Left hindlimb (tissue), 1 donor: ENCODE measurements at regions not wholly inside any gene's neighbourhood (a gene's known extent, or its start where the extent isn't known, plus 50 kb on each side); places are given as distances from the start of the nearest gene placed in this dataset.
A peak's percentile ranks its signal among the peaks of the same experiment; 100 is the strongest.

Source experiments
- DNase-seq: peaks from one replicate; pipeline ENCODE4 v3.0.0-alpha.2; 2018

DNA sequence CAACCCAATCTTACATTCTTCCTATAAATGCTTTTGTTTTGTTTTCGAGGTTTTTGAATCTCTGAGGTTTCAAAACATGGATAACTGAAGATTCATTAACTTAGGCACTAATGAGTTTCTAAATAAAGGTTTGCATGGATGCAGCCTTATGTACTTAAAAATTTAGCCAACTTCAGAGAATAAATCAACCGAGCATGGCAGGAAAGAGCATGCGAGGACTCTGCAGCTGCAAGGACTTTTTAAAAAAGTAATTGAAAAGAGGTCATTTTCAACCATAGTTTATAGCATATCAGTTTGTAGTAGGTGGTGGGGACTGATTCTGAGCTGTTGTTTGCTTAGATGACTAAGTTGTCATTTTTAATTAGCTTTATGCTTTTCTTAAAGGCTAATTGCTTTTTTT lies 567.0 kb upstream of the ZEB2 start:
- no peak for DNase-seq

DNA sequence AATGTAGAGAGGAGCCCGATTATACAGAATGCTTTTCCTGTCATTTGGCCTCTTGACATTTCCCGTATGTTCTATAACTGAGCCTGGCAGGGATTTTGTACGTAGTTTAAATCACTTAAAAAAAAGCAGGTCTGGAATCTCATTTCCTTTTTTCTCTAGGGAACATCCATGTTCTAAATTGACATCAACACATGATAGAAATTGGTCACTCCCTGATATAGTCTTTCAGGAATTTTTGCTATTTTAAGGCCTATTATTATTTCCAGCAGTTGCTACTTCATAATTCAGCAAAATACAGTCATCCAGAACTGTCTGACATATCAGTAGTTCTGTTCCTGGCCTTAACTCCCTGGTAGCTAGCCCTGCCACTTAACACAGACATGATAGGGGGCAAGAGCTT lies 565.7 kb upstream of the ZEB2 start:
- no peak for DNase-seq

DNA sequence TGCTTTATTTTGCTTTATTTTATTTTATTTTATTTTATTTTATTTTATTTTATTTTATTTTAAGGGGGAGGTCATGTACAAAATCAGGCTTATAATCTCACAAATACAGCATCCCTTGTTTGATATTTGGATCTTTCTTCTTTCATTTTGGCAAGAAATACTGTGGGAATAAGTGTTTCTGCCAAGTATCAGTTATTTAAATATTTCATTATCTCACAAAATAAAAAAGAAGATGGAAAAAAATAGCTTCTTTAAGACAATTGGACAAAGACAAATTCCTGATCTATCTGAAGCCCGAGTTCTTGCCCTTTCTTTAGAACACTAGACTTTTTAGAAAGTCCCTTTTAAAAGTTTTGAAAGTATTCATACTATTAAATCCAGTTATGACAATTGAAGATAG lies 560.5 kb upstream of the ZEB2 start:
- DNase-seq = no peak

DNA sequence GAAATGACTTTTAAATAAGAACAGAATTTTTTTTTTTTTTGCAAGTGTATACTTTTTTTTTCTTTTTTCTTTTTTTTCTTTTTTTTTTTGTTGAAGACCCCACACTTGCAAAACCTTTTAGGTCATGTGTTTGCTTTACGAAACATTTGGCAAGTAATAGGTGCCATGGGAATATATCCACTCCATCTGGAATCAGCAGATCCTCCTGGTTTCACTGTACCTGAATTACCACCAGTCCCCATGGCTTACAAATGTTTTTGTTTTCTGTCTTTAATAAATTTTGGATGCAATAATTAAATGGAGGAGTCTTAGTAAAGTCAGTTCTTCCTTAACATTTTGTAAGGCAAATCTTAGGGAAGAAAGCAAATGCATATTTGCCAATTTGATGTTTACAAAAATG lies 559.7 kb upstream of the ZEB2 start:
- DNase-seq = no peak

DNA sequence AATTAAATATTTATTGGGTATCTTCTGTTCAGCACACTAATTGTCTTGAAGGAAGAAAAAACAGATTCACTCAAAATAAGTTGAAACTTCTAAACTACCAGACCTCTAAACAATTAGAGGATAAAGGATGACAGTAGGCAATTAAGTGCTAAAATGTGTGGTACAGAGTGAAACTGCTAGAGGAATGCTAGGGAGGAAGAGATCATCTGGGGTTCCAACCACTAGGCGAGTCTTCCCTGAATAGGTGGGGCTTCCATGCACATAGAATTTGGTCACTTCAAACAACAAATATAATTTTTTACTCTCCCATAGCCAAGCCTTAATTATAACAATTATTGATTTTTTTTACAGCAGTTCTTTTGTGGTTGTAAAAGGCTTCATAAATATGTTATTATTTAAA lies 559.0 kb upstream of the ZEB2 start:
- DNase-seq = no peak

DNA sequence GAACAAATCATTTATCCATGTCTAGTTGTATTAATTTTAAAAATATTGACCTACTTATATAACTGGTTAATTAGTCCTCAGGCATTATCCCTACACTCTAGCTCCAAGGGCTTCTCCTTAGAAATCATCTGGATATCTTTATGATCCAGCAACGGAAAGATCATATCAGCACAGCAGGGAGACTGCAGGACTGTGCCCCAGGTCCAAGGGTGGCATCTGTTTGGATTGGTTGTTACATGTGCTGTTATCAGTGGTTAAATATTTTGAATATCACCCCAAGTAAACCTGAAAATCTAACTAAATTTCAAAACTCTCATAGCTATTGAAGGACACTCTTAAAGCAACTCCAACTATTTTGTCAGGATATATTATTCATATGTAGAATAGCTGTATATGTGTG lies 556.2 kb upstream of the ZEB2 start:
- no peak for DNase-seq

DNA sequence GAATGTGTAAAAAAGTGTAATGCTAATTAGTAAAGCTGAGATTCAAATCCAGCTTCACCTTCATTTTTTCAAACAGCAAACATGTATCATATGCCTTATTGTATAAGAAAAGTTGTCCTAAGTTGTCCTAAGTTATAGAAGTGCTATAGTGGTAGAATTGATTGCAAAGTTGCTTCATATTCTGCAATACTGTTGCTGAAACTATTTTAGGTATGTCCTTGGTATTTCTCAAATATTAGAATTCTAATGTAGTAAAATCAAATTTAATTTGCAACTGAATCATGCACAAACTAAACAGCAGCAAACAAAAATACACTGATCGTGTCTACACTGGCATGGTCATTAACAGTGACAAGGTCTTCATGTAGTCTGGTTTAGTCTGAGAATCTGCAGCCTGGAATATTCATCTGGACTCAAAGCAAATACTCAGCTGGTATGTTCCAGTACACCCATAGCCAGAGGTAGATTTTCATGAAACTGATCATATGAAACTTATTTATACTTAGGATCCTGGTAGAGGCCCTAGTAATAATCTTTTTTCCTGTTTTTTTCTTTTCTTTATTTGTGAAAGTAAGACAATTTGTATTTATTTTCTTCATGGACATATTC lies 555.6 kb upstream of the ZEB2 start:
- DNase-seq = no peak

DNA sequence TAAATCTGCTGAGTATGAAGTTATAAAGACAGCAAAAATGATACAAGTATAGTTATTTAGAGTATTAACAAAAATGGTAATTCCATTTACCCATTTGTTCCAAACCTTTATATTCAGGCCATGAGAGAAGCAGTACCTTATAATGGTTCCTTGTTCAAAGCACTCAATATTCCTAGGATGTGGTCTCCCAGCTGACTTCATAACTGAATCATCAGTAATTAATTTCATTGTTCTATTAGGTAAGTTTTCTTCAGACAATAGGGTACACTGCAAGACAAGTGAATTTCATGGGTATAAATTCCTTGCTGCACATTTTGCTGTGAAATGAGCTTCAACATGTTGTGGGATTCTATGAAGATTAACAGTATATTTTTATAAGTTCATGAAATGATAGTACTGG lies 550.8 kb upstream of the ZEB2 start:
- no peak for DNase-seq

DNA sequence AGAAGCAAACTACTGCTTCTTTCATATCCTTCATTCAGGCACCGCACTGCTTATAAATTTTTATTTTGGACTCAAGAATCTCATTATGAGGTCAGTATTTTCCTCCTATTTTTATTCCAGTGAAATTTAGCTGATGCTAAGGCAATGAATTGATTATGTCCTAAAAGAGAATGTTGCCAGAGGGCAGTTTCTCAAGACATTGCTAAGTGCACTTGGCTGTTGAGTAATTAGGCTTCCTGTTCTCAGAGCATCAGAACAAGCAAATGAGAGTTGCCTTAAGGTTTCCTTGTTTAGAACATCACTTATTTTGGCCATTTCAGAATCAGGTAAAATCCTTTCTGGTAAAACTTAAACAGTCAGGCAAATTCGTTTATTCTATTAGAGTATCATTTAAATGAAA lies 548.6 kb upstream of the ZEB2 start:
- no peak for DNase-seq

DNA sequence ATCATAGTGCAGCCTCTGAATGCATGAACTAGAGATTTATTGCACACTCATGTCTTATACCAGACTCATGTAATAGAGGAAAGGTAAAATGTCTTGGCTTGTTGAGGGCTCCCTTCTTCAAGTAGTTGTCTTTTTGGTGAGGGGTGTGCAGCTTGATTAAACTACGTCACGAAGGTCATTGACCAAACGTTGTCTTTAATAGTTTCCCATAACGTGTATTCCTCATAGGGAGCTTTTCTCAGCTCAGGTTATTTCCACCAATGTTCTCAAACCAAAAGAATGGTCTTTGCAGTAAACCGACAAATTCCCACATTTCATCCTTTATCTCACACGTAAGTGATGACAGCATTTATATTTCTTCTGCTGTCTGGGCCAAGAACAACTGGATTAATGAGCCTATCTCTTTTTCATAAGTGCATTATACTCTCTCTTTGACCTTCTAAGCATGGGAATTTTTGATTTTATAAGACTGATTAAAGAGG lies 547.7 kb upstream of the ZEB2 start:
- DNase-seq = no peak

DNA sequence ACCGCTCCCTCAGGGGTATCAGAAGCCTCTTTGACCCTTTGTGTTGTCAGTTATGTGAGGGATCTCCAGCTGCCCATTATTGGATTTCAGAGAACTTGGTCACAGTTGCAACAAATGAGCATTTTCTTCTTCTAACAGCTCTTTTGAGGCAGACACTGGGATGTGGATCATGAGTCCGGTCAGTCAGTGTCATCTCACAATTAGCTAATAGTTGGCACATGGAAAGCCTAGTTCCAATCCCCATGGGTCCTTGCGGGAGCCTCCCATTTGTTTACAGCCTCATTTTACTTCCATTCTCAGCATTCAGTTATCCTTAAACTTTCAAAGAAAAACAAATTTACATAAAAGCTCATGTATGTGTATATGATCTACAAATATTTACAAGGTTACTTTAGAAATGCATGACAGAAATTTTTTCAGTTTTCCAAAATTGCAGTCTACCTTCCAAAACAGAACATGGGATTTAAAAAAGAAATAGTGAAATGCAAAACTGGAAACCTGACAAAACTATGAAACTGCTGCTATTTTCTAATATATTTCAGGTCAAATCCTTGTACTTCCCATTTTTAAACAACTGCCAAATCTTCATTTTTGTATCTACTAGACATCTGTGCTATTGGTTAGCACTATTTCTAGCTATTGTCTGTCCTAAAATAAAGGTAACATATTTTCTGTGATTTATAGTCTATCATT lies 547.1 kb upstream of the ZEB2 start:
- peak; percentile 52 for DNase-seq

DNA sequence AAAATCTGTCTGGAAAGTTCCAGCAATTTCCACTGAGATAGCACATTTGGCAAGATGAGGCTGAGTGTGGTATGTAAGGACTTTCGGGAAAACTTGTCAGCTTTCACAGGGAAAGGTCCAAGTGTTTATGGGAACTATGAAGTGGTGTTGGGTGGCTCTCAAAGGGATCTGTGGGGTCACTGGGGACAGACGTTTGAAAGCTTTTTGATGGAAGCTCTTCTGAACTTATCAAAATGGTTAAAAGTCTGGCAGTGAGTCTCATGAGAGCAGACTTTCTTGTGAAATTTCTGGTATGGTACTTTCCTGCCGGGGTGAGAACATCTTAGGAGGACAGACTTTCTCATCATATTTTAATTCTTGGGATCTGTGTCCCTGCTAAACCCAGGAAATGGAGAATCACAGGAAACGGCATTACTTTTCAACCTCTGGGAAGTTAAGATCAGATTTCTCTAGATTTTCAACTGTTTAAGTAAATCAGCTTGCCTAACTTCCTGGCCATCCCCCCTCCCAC lies 546.3 kb upstream of the ZEB2 start:
- peak; percentile 35 for DNase-seq

DNA sequence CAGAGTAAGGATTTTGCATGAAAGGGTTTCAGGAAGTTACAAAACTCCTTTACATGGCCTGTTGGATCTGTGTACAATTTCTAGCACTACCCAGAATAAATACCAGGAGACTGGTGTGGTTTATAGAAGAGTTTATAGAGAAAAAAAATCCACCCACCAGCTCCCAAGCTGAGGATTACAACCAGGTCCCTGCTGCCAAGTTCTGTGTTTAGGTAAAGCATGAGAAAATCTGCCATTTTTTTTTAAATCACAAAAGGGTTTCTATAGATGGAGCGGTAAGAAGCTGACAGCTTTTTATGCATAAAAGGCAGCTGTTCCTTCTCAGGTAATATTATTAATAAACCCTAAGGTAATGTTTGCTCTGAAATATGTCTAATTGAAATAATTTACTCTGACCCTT lies 545.4 kb upstream of the ZEB2 start:
- no peak for DNase-seq

DNA sequence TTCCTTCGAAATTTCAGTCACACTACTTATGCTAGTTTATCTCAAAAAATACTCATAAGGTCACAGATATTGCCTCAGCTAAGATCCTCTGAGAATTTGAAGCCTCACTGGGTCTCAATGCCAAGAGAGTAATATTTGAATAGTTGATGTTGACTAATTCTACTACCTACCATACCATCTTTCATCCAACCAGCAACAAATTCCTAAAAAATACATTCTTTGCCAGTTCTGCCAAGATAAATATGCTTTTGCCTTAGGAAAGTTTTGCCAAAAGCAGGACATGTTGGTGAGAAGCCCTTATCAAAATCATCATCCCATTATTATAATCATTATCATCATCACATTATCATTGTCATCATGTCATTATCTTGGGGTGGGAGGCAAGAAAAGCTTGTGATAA lies 544.6 kb upstream of the ZEB2 start:
- DNase-seq = no peak

DNA sequence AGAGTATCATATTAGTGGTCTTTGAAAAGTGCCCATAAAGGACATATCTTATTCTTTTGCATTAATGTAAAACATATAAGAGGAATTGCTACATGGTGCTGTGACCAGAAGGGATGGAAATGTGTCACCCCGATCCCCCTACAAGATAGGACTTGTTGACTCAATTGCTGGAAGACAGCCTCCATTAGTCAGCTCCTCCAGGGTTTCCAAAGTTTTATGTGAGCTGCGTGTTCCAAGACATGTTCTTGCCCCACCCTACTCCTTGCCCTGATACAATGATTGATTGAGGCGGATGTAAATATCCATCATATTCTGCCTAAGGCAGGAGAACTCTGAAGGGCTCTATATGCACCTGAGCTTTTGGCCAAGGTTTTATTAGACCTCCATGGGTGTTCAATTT lies 541.0 kb upstream of the ZEB2 start:
- no peak for DNase-seq

DNA sequence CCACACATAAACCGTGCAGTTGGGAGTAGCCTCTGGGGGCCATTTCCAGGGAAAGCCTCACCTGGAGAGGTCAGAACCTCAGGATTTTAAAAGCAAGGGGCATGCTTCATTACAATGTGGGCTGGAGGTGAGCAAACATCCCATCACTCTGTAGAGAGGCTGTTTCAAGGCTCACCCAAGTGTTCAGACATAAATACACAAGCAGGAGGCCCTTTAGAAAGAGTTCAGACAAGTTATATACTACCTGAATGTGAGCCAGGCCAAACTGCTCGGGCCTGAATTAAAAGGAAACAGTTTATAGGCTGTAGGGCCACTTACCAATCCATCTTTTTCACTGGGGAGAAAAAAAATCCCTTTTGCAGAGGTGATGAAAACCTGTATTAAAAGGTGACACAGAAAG lies 540.0 kb upstream of the ZEB2 start:
- DNase-seq = no peak

DNA sequence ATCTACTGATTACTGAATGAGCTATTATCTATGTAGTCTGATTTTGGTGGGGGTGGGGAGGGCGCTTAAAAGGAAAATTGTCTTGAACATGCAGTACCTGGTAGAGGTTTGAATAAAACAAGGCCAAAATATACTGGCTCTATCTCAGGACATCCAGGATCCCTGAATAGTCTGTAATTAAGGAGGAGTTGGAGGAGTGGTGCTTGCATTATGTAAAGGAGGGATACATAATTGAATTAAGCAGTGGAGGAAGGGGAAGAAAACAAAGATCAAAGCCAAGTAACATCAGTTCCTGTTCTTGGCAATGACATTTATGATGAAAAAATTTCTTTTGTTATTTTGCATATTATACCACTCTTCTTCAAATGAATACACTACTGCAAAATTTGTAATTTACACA lies 539.4 kb upstream of the ZEB2 start:
- DNase-seq = no peak

DNA sequence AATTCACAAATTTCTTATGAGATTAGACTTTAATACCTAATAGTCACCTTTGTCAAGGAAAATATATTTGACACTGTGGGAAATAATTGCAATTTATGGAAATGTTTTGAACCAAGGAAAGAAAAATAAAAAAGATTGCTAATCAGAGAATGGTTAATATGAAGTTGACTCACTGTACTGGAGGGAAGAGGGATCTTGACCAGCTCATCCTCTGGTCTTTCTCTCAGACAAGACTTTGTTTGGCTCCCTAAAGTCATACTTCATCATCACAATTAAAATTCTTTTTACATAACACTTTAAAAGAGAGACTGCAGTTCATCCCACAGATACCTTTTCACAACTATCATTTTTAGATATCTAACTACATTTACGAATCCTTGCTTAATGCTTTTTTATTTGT lies 538.5 kb upstream of the ZEB2 start:
- no peak for DNase-seq

DNA sequence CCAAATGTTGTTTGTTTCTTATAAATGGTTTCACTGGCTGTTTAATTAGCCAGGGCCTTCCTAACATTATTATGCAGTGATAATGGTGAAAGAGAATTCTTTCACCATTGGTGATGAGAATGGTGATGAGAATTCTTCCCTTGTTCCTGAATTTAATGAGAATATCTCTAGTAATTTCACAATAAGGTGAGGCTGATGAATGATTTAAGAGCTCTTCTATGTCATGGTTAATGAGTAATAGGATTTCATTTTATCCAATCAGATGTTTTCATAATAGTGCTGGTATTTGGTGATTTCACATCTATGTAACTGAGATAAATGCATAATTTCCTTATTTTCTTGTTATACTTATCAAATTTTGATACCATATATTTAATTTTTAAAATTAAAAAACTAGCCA lies 535.7 kb upstream of the ZEB2 start:
- no peak for DNase-seq

DNA sequence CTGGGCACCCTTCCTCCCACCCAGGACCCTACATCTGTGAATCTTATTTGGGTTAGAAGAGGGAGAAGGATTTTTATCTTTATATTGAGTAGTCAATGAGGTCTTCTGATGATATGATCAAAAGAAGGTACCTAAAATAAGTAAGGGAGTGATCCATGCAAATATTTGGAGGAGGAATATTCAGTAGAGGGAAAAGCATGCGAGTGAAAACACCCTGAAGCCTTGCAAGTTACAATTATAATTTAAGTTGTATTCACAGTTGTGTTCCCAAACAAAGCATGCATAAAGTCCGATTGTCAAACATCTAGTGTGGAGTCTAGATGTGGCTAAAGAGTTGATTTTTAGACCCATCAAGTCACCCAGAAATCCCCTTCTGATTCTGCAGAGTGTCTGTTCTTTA lies 530.2 kb upstream of the ZEB2 start:
- no peak for DNase-seq

DNA sequence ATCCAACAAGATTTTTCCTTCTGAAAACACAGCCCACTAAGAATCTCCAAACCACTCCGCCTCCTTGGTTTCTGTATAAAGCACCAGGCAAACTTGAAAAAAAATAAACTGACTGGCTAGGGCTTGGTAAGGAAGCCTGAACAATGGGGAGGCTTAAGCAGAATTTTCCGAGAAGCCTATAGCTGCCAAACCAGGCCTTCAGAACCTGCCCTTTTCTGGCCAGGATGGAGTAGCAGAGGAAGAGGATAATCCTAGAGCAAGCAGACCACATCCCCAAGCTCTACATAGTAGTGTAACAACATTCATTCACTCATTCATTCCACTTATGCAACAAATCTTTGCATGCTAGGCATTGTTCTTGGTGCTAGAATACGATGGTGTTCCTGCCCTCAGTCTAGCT lies 529.6 kb upstream of the ZEB2 start:
- DNase-seq = no peak

DNA sequence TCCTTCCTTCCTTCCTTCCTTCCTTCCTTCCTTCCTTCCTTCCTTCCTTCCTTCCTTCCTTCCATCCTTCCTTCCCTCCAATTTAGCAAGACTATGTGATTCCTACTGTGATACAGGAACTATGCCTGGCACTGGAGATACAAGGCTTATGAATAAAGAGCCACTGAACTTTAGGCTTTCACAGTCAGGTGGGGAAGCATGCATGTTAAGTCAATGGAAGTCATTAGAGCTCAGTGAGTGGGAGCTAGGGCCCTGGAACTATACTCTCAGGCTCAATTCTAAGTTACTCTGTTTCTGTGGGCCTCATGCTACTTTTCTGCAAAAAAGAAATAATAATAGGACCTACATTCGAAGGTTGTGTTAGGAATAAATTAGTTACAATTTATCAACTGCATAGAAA lies 527.6 kb upstream of the ZEB2 start:
- no peak for DNase-seq

DNA sequence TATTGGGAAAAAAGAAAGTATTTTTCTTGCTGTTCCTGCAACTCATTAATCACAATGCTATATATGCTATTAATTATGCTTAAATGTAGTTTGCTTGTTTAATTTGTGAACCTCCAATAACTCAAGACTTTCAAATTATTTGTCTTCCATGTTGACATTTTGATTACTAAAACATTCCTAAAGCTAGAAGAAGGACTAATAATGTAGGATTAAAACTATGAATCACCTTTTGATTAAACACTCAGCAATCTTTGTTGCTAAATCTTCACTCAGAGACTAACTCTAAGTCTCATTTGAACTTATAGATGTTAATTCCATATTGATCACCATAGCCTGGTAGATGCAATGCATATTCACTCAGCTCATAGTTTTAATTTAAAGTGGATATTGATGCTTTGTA lies 524.6 kb upstream of the ZEB2 start:
- no peak for DNase-seq

DNA sequence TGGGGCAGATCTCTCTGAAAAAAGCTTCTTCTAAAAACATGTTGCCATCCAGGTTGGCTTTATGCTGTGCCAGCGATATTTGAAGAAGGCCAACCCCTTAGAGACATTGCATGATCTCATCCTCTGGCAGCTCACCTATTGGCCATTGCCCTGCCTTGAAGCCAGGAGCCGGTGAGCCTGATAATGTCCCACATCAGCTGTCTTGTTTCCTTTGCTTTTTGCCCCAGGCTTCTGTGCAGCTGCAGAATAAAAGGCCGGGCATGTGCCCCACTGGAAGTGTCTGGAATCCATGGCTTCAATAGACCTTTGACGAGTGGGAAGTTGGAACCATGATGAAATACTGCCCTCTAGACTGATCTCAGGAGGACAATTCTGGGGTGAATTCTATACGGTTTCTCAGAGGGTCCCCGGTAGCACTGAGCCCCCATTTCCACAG lies 523.5 kb upstream of the ZEB2 start:
- DNase-seq = no peak

DNA sequence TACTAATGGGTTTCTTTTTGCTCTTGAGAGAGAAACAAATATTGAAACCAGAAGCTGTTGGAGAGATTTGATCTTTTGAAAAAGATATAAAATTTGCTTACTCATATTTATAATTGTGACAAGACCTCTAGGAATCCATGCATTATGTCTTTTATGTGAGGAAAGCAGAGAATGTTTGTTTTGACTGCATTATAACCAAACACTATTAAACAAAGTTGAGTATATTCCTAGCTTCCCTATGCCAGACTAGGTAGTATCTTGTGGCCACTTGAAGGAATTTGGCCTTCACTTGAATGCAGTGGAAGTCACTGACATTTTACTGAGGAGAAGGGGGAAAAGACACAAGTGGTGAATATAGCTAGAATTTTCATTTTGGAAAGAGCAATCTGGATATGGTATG lies 521.8 kb upstream of the ZEB2 start:
- DNase-seq = no peak
